ENCODE measurements at regions not wholly inside any gene's neighbourhood (a gene's known extent, or its start where the extent isn't known, plus 50 kb on each side); places are given as distances from the start of the nearest gene placed in this dataset.

GRCh38 chr12:109648521-109648920 is 65.1 kb upstream of the FAM222A start:
- Histone ChIP-seq H3K36me3 (ENCODE audit: control insufficient read depth, insufficient read depth, low read length) (no peaks in the 10 kb centered on the region), H3K4me1 (ENCODE audit: control insufficient read depth, insufficient read depth, low read length) (peaks cover 43% of the 10 kb centered on the region), H3K9me3 (ENCODE audit: control insufficient read depth, low read depth, low read length) (no peaks in the 10 kb centered on the region), H3K27ac (ENCODE audit: low read length) (peak overlapping the region; percentile 85), H3K27me3 (ENCODE audit: control insufficient read depth, insufficient read depth, low read length) (no peaks in the 10 kb centered on the region), H3K4me3 (ENCODE audit: low read length) (no peak overlapping the region)
- DNase-seq, result no peak
- WGBS (ENCODE audit: insufficient coverage, low lambda C conversion rate), result 20% methylated on average over 2 of the region's 9 CpGs

- no peaks in the 10 kb centered on the region for H3K36me3 ChIP-seq (ENCODE audit: control insufficient read depth, insufficient read depth, low read length)
- no CpG with 5 or more reads among the region's 4 CpGs for WGBS (ENCODE audit: insufficient coverage, low lambda C conversion rate)
- no peaks in the 10 kb centered on the region for H3K27me3 ChIP-seq (ENCODE audit: control insufficient read depth, insufficient read depth, low read length)
- H3K4me1 ChIP-seq (ENCODE audit: control insufficient read depth, insufficient read depth, low read length), result peaks cover 47% of the 10 kb centered on the region
- H3K9me3 ChIP-seq (ENCODE audit: control insufficient read depth, low read depth, low read length), result no peaks in the 10 kb centered on the region
- no peak overlapping the region for H3K27ac ChIP-seq (ENCODE audit: low read length)
- peak in 1 of 2 donors; percentile 37 for DNase-seq
- H3K4me3 ChIP-seq (ENCODE audit: low read length), result no peak overlapping the region
Observed at GRCh38 chr12:109650808-109651207, 62.8 kb upstream of the FAM222A start.

- DNase-seq, result no peak
- H3K27me3 ChIP-seq (ENCODE audit: control insufficient read depth, insufficient read depth, low read length), result no peaks in the 10 kb centered on the region
- no peaks in the 10 kb centered on the region for H3K36me3 ChIP-seq (ENCODE audit: control insufficient read depth, insufficient read depth, low read length)
- H3K27ac ChIP-seq (ENCODE audit: low read length), result no peak overlapping the region
- peaks cover 41% of the 10 kb centered on the region for H3K4me1 ChIP-seq (ENCODE audit: control insufficient read depth, insufficient read depth, low read length)
- H3K9me3 ChIP-seq (ENCODE audit: control insufficient read depth, low read depth, low read length), result no peaks in the 10 kb centered on the region
- H3K4me3 ChIP-seq (ENCODE audit: low read length), result no peak overlapping the region
- WGBS (ENCODE audit: insufficient coverage, low lambda C conversion rate), result no CpG with 5 or more reads among the region's 1 CpG
Observed at GRCh38 chr12:109651596-109651995, 62.0 kb upstream of the FAM222A start.

GRCh38 chr12:109652233-109652976 is 61.2 kb upstream of the FAM222A start:
- H3K27ac ChIP-seq (ENCODE audit: low read length), result no peak overlapping the region
- no peaks in the 10 kb centered on the region for H3K27me3 ChIP-seq (ENCODE audit: control insufficient read depth, insufficient read depth, low read length)
- 95% methylated on average over 4 of the region's 10 CpGs for WGBS (ENCODE audit: insufficient coverage, low lambda C conversion rate)
- H3K4me1 ChIP-seq (ENCODE audit: control insufficient read depth, insufficient read depth, low read length), result peaks cover 41% of the 10 kb centered on the region
- no peaks in the 10 kb centered on the region for H3K9me3 ChIP-seq (ENCODE audit: control insufficient read depth, low read depth, low read length)
- H3K4me3 ChIP-seq (ENCODE audit: low read length), result no peak overlapping the region
- DNase-seq, result no peak
- no peaks in the 10 kb centered on the region for H3K36me3 ChIP-seq (ENCODE audit: control insufficient read depth, insufficient read depth, low read length)

- peaks cover 40% of the 10 kb centered on the region for H3K4me1 ChIP-seq (ENCODE audit: control insufficient read depth, insufficient read depth, low read length)
- DNase-seq, result no peak
- H3K9me3 ChIP-seq (ENCODE audit: control insufficient read depth, low read depth, low read length), result no peaks in the 10 kb centered on the region
- H3K4me3 ChIP-seq (ENCODE audit: low read length), result no peak overlapping the region
- H3K36me3 ChIP-seq (ENCODE audit: control insufficient read depth, insufficient read depth, low read length), result no peaks in the 10 kb centered on the region
- no CpG with 5 or more reads among the region's 2 CpGs for WGBS (ENCODE audit: insufficient coverage, low lambda C conversion rate)
- no peaks in the 10 kb centered on the region for H3K27me3 ChIP-seq (ENCODE audit: control insufficient read depth, insufficient read depth, low read length)
- no peak overlapping the region for H3K27ac ChIP-seq (ENCODE audit: low read length)
Observed at GRCh38 chr12:109652977-109653264, 60.7 kb upstream of the FAM222A start.

GRCh38 chr12:109653890-109654289 is 59.7 kb upstream of the FAM222A start:
- peak in 1 of 2 donors; percentile 57 for DNase-seq
- Histone ChIP-seq H3K36me3 (ENCODE audit: control insufficient read depth, insufficient read depth, low read length) (no peaks in the 10 kb centered on the region), H3K9me3 (ENCODE audit: control insufficient read depth, low read depth, low read length) (no peaks in the 10 kb centered on the region), H3K27me3 (ENCODE audit: control insufficient read depth, insufficient read depth, low read length) (no peaks in the 10 kb centered on the region), H3K4me1 (ENCODE audit: control insufficient read depth, insufficient read depth, low read length) (peaks cover 31% of the 10 kb centered on the region), H3K4me3 (ENCODE audit: low read length) (no peak overlapping the region), H3K27ac (ENCODE audit: low read length) (no peak overlapping the region)
- 24% methylated on average over 3 of the region's 7 CpGs for WGBS (ENCODE audit: insufficient coverage, low lambda C conversion rate)

- Histone ChIP-seq H3K36me3 (ENCODE audit: control insufficient read depth, insufficient read depth, low read length) (no peaks in the 10 kb centered on the region), H3K9me3 (ENCODE audit: control insufficient read depth, low read depth, low read length) (no peaks in the 10 kb centered on the region), H3K27ac (ENCODE audit: low read length) (no peak overlapping the region), H3K4me3 (ENCODE audit: low read length) (no peak overlapping the region), H3K4me1 (ENCODE audit: control insufficient read depth, insufficient read depth, low read length) (peaks cover 27% of the 10 kb centered on the region), H3K27me3 (ENCODE audit: control insufficient read depth, insufficient read depth, low read length) (no peaks in the 10 kb centered on the region)
- DNase-seq, result peak in 1 of 2 donors; percentile 13
- WGBS (ENCODE audit: insufficient coverage, low lambda C conversion rate), result no CpG with 5 or more reads among the region's 13 CpGs
Observed at GRCh38 chr12:109654357-109654756, 59.3 kb upstream of the FAM222A start.

GRCh38 chr12:109655578-109655977 is 58.0 kb upstream of the FAM222A start:
- DNase-seq, result no peak
- Histone ChIP-seq H3K27ac (ENCODE audit: low read length) (no peak overlapping the region), H3K4me3 (ENCODE audit: low read length) (no peak overlapping the region), H3K27me3 (ENCODE audit: control insufficient read depth, insufficient read depth, low read length) (no peaks in the 10 kb centered on the region), H3K9me3 (ENCODE audit: control insufficient read depth, low read depth, low read length) (no peaks in the 10 kb centered on the region), H3K36me3 (ENCODE audit: control insufficient read depth, insufficient read depth, low read length) (no peaks in the 10 kb centered on the region), H3K4me1 (ENCODE audit: control insufficient read depth, insufficient read depth, low read length) (peaks cover 16% of the 10 kb centered on the region)
- WGBS (ENCODE audit: insufficient coverage, low lambda C conversion rate), result no CpG with 5 or more reads among the region's 2 CpGs

GRCh38 chr12:109656743-109657142 is 56.9 kb upstream of the FAM222A start:
- no CpG with 5 or more reads among the region's 10 CpGs for WGBS (ENCODE audit: insufficient coverage, low lambda C conversion rate)
- DNase-seq, result no peak
- Histone ChIP-seq H3K36me3 (ENCODE audit: control insufficient read depth, insufficient read depth, low read length) (no peaks in the 10 kb centered on the region), H3K27me3 (ENCODE audit: control insufficient read depth, insufficient read depth, low read length) (no peaks in the 10 kb centered on the region), H3K4me1 (ENCODE audit: control insufficient read depth, insufficient read depth, low read length) (peaks cover 14% of the 10 kb centered on the region), H3K9me3 (ENCODE audit: control insufficient read depth, low read depth, low read length) (peaks cover 3% of the 10 kb centered on the region), H3K4me3 (ENCODE audit: low read length) (no peak overlapping the region), H3K27ac (ENCODE audit: low read length) (no peak overlapping the region)

- H3K4me3 ChIP-seq (ENCODE audit: low read length), result no peak overlapping the region
- H3K27me3 ChIP-seq (ENCODE audit: control insufficient read depth, insufficient read depth, low read length), result no peaks in the 10 kb centered on the region
- H3K27ac ChIP-seq (ENCODE audit: low read length), result no peak overlapping the region
- WGBS (ENCODE audit: insufficient coverage, low lambda C conversion rate), result 93% methylated on average over 5 of the region's 7 CpGs
- H3K36me3 ChIP-seq (ENCODE audit: control insufficient read depth, insufficient read depth, low read length), result no peaks in the 10 kb centered on the region
- H3K4me1 ChIP-seq (ENCODE audit: control insufficient read depth, insufficient read depth, low read length), result no peaks in the 10 kb centered on the region
- DNase-seq, result no peak
- H3K9me3 ChIP-seq (ENCODE audit: control insufficient read depth, low read depth, low read length), result peaks cover 3% of the 10 kb centered on the region
Observed at GRCh38 chr12:109663795-109664194, 49.8 kb upstream of the FAM222A start.
